ENCODE measurements at regions not wholly inside any gene's neighbourhood (a gene's known extent, or its start where the extent isn't known, plus 50 kb on each side); places are given as distances from the start of the nearest gene placed in this dataset.

DNA sequence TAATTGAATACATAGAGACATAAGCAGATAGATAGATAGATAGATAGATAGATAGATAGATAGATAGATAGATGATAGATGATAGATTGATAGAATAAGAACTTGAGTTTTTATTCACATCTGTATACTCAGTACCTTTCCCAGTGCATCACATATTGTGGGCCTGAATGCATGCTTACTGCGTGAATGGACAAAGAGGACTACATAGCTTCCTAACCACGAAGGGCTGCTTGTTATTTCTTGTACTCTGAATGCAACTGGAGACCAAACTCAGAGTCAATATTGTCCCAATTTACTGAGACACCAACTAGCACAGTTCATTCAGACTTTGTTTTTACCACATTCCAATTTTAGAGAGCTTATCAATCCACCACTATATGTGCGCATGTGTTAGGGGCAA, 422.9 kb upstream of the GRM7 start:
- TF ChIP-seq, protein P1, sequence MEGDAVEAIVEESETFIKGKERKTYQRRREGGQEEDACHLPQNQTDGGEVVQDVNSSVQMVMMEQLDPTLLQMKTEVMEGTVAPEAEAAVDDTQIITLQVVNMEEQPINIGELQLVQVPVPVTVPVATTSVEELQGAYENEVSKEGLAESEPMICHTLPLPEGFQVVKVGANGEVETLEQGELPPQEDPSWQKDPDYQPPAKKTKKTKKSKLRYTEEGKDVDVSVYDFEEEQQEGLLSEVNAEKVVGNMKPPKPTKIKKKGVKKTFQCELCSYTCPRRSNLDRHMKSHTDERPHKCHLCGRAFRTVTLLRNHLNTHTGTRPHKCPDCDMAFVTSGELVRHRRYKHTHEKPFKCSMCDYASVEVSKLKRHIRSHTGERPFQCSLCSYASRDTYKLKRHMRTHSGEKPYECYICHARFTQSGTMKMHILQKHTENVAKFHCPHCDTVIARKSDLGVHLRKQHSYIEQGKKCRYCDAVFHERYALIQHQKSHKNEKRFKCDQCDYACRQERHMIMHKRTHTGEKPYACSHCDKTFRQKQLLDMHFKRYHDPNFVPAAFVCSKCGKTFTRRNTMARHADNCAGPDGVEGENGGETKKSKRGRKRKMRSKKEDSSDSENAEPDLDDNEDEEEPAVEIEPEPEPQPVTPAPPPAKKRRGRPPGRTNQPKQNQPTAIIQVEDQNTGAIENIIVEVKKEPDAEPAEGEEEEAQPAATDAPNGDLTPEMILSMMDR (IDR thresholded peaks at IDR 0.05): no peak
- no peak for TF ChIP-seq POLR2A (IDR thresholded peaks at IDR 0.05)
- intact Hi-C loops (cut with DNase I; ENCODE audit: low total_unique reads): no loop called here
- no peaks in the 10 kb centered on the region for H3K36me3 ChIP-seq
- no peaks in the 10 kb centered on the region for H3K27me3 ChIP-seq
- H3K9me3 ChIP-seq: no peaks in the 10 kb centered on the region
- no peak overlapping the region for H3K27ac ChIP-seq
- H3K4me1 ChIP-seq: no peaks in the 10 kb centered on the region
- H3K4me3 ChIP-seq: no peak overlapping the region
- no peak for DNase-seq

DNA sequence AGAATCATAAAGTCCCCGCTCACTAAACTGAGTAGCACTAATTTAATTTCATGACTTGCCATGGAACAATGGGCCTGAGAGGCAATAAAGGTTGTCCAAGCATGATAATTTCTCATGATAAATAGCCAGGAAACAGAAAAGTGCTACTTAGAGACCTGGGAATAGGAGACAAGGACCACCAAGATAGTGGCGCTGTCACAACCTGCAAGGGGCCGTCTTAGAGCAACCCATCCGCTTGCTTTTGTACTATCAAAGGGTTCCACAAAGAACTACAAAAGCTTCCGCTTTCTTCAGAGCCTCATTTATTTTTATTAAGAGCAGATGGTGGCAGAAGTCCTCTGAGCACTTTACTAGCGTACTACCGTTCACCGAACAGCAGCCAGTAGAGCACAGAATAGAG, 421.7 kb upstream of the GRM7 start:
- intact Hi-C loops (cut with DNase I; ENCODE audit: low total_unique reads): no loop called here
- TF ChIP-seq, protein P1 (IDR thresholded peaks at IDR 0.05): no peak
- no peak for TF ChIP-seq POLR2A (IDR thresholded peaks at IDR 0.05)
- no peak for DNase-seq
- Histone ChIP-seq H3K36me3 (no peaks in the 10 kb centered on the region), H3K4me1 (no peaks in the 10 kb centered on the region), H3K27me3 (no peaks in the 10 kb centered on the region), H3K9me3 (no peaks in the 10 kb centered on the region), H3K27ac (no peak overlapping the region), H3K4me3 (no peak overlapping the region)

DNA sequence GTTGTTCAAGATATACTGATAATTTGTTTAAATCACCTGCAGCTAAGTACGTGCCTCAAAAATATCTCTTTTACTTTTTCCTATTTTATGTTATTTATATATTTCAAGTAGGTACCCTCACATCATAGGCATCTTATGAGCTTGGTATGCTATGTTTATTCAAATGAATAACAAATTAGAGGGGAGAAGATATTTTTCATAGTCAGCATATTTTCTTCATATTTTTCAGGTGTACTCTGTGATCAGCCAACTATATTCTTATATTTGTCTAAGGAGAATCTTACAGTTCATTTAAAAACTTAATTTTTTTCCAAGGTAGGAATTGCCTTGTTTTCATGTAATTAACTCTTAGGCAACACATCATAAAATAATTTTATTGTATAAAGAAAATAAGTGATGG, 421.1 kb upstream of the GRM7 start:
- no peak overlapping the region for H3K27ac ChIP-seq
- no peaks in the 10 kb centered on the region for H3K27me3 ChIP-seq
- no peaks in the 10 kb centered on the region for H3K9me3 ChIP-seq
- no peaks in the 10 kb centered on the region for H3K4me1 ChIP-seq
- no peak for DNase-seq
- intact Hi-C loops (cut with DNase I; ENCODE audit: low total_unique reads): no loop called here
- TF ChIP-seq, protein P1 (IDR thresholded peaks at IDR 0.05): no peak
- no peak for TF ChIP-seq POLR2A (IDR thresholded peaks at IDR 0.05)
- no peaks in the 10 kb centered on the region for H3K36me3 ChIP-seq
- H3K4me3 ChIP-seq: no peak overlapping the region

DNA sequence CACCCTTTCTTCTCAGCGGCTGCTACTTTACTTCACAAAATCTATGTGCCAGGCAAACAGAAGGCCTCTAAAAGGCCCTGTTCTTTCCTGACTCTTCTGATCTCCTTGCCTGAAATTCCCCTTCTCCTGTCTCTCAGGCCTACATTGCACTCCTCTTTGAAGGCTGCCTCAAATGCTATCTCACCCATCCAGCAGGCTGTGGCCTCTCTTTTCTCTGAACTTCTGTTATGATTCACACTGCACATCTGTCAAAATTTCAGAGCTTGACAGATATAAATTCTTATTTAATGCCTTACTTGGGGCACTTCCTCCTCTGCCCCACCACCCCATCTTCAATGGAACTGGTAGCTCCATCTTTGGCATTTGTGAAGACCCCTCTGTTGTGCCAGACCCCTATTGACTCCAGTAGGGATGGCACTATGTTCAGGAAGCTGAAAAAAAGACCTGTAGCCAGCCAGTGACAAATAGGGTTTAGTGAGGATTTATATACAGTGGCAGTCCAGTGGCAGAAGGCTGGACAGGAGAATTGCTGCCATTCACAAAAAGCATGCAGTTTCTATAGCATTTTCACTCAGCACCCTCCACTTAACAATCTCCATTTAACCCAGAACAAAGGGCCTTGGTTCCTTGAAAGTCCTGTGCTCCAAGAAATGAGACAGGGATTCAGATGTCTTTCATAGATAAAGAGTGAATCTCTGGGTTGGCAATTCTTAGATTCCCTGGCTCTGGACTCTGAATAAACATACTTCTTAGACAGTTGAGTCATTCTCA, 415.8 kb upstream of the GRM7 start:
- intact Hi-C loops (cut with DNase I; ENCODE audit: low total_unique reads): no loop called here
- no peaks in the 10 kb centered on the region for H3K27me3 ChIP-seq
- no peak for DNase-seq
- H3K4me1 ChIP-seq: no peaks in the 10 kb centered on the region
- H3K4me3 ChIP-seq: no peak overlapping the region
- H3K9me3 ChIP-seq: no peaks in the 10 kb centered on the region
- H3K36me3 ChIP-seq: no peaks in the 10 kb centered on the region
- no peak overlapping the region for H3K27ac ChIP-seq
- no peak for TF ChIP-seq POLR2A (IDR thresholded peaks at IDR 0.05)
- TF ChIP-seq, protein P1 (IDR thresholded peaks at IDR 0.05): no peak

DNA sequence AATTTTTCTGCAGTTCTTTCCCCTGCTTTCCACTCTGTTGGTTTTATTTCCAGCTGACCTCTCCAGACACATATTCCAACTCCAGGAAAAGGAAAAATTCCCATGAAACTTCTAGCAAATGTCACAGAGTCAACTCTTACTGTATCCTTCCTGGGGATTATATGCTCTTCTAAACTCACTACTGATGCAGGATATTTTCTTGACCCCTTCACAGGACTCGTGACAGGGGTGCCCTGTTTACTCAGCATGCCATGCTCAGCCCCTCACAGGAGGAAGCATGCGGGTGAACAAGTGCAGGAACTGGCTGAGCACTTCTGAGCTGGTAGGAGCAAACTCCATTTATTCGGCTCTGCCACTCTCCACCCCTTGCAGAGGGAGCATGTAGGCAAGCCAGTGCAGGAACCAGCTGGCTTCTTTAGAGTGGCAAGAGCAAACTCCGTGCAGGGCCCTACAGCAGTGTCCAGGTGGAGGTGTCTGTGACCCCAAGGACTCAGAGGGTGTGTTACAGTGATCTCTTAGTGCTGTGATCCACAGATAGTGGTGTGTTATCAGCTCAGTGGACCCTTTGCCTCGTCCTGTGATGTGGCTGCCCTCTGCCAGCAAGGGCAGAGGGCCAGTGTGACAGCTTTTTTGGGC, 413.6 kb upstream of the GRM7 start:
- TF ChIP-seq, protein P1 (IDR thresholded peaks at IDR 0.05): no peak
- no peak for TF ChIP-seq POLR2A (IDR thresholded peaks at IDR 0.05)
- H3K27ac ChIP-seq: no peak overlapping the region
- intact Hi-C loops (cut with DNase I; ENCODE audit: low total_unique reads): no loop called here
- H3K27me3 ChIP-seq: no peaks in the 10 kb centered on the region
- no peaks in the 10 kb centered on the region for H3K4me1 ChIP-seq
- H3K36me3 ChIP-seq: no peaks in the 10 kb centered on the region
- H3K4me3 ChIP-seq: no peak overlapping the region
- H3K9me3 ChIP-seq: no peaks in the 10 kb centered on the region
- DNase-seq: no peak
